NCI-H1930 (cell line): ENCODE measurements at regions not wholly inside any gene's neighbourhood (a gene's known extent, or its start where the extent isn't known, plus 50 kb on each side); places are given as distances from the start of the nearest gene placed in this dataset.

Source experiments
- DNase-seq, 2 experiments: peaks; one replicate each; lab custom pipeline; 2025; lab: John Stamatoyannopoulos, UW

DNA sequence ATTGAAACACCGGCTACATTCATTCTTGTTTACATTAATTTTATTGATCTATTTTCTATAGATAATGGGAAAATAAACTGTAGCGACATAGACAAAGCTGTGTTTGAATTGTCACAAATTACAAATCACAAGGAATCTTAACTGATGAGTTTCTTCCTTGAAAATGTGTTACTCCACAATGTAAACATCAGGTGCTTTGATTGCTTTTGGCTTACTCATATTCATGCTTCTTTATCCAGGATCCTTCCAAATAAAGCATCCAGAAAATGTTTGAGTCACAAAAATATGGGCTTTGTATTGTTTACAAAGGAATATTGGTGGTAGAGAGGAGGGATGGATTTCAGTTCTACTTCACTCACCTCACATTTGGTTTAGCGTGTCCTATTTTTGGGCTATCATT is 64.0 kb downstream of the BMP2 start:
- no peak for DNase-seq

DNA sequence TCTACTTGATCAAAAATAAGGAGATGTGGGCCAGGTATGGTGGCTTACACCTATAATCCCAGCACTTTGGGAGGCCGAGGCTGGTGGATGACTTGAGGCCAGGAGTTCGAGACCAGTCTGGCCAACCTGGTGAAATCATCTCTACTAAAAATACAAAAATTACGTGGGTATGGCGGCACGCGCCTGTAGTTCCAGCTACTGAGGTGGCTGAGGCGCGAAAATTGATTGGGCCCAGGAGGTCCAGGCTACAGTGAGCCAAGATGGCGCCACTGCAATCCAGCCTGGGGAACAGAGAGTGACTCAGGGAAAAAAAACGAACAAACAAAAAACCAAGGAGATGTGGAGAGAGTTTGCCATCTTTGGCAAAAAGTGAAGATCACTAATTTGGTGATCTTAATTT is 65.3 kb downstream of the BMP2 start:
- DNase-seq, result no peak

DNA sequence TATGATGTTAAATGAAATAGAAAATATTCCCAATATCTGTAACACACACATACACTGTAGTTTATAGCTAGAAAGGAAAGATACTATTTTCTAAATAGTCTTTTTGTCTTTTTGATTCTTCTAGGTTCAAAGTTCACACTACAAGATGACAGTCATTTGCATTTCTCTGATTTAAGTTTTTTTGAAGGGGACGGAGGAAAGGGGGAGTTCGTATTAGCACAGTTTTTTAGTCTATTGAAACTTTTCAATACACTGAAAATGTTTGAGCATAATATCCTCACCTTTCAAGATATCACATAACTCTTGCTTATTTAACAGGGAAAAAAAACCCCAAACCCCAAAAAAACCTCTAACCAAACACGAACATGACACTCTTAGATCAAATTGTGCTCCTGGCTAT is 68.1 kb downstream of the BMP2 start:
- no peak for DNase-seq

DNA sequence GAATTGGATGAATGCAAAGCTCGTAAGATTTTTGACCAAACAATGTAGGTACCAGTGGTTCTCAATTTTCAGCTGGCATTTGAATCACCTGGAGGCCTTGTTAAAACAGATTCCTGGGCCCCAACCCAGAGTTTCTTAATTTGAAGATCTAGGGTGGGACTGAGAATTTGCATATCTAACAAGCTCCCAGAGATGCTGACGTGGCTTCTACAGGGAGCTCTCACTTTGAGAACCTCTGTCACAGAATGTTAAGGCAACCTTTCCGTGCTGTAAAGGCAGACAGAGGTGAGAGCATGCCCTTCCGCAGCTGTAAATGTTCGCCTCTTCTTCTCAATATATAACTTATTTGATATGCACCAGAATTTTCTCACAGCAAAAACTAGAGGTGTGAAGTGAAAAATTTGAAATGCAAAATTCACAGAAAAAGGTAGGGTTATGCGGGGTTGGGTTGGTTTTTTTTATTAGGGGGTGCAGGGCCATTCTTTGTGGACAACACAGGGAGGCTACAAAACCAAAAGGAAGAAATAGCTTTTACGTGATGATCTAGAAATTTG is 69.4 kb downstream of the BMP2 start:
- no peak for DNase-seq

DNA sequence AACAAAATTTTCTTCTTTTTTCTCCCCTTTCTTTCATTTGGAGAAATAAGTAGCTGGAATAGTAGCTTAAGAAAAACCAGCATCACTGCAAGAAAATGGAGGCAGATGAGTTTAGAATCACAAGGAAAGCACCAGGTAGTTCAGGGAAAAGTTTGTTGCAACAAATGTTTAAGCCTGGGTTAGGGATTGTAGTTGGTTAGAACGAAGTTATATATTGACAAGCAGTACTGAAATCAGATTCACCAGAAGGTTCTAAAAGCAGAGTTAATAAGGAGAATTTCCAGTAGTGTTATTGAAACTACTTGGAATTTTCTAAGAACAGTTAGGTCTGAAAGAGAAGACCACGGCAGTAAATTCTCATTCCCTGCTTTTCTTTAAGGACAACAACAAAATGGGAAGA is 70.2 kb downstream of the BMP2 start:
- DNase-seq, result no peak

DNA sequence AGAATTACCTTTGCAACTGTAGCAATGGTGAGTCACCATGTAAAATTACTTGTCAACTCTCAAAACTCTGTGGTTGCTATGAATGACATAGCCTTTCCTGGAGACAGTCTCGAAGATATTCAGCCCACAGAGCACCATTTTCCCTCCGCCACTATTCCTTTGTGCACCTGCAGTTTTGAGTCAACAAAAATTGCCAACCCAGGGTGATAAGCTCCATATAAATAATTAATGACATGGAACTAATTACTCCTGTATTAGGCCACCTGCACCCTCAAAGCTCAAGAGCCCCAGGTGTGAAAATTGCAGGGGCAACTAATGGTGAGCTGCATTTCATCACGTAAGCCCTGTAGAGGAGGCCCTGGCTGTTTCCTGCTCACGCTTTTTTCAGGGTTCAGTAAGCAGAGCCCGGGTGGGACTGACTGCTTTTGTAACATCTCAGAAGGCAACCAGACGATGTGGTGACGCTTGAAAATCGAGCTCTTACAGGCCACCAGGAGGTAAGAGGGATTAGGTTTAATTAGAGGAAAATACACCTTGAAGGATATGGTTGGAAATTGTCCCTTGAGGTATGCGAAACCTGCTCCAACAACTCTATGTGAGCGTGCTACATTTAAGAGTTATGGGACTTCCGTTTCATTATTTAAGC is 70.8 kb downstream of the BMP2 start:
- no peak for DNase-seq

DNA sequence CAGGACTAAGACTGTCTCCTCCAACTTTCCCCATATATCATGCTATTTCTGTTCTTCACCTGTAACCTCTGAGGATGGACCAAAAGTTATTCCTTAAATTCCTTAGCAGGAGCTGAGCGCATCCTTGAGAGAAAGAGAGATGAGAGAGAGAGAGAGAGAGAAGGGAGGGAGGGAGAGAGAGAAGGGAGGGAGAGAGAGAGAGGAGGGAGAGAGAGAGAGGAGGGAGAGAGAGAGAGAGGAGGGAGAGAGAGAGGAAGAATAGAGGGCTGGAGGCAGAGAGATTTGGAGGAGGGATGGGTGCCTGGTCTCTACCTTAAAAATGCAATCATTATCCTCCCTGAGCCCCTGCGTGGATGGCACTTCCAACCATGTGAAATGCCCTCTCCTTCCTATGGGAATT is 73.6 kb downstream of the BMP2 start:
- DNase-seq, result no peak

DNA sequence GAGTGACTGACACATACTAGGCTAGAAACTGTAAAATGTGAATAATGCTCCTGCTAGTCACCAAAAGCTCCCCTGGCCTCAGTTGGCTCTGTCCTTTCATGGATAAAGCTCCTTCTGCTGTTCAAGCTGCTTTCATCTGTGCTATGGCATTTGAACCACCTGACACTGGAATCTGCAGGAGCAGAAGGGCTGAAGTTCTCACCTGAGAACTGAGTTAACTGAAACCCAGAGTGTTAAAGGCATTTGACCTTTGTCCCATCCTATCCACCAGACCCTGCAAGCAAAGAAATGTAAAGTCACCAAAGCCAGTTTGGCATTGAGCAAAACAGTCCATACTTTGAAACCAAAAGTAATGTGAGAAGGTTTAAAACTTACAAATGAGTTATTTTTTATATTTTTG is 77.7 kb downstream of the BMP2 start:
- DNase-seq, result no peak

DNA sequence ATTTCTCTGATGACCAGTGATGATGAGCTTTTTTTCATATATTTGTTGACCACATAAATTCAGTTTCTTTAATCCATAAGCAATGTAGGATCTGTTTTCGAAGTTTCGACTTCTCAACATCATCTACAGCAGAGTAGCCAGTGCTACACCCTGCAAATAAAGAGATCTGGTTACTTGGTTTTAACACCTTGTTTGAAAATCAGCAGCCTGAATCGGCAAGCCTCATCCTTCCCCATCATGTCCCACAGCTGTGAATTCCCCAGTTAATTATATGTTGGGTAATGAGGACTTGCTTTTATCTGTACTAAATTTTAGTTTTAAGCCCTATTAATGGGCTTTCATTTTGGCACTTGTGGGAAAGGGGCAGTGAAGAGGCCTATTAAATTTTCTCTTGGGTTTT is 80.6 kb downstream of the BMP2 start:
- DNase-seq, result no peak

DNA sequence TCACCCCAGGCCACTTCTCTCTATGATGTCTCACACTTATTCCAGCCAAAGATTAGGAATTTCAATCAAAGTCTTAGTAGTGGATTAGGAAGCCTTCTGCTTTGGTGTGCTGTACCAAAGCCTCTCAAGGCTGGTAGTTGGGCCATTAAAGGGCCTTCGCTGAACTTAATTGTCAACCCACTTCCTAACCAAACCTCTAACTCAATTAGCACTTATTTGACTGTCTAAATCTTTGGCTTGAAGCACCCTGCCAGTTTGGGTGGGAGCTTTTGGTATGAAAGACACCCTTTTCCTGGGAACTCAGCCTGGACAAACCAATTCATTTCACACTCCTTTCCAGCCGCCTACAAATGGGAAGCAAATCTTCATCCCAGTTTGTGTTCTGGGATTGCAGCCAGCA is 81.5 kb downstream of the BMP2 start:
- no peak for DNase-seq

DNA sequence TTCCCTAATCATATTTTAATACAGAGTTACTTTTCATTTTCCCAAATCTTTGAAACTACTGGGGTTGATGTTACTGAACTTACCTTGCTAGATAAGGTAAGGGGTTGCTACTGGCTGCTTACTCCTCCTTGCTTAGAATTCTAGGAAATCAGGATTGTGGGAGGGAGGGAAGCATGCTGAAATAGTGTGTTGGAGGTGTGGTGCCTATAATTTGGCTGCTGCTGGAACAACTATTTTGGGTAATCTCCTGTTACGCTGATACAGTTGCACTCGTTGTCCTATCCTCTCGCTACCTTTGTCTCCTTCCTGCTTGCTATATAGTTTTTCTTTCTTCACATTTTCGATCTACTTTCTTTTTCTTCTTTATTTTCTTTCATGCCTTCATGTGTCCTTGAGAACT is 83.7 kb downstream of the BMP2 start:
- DNase-seq, result no peak

DNA sequence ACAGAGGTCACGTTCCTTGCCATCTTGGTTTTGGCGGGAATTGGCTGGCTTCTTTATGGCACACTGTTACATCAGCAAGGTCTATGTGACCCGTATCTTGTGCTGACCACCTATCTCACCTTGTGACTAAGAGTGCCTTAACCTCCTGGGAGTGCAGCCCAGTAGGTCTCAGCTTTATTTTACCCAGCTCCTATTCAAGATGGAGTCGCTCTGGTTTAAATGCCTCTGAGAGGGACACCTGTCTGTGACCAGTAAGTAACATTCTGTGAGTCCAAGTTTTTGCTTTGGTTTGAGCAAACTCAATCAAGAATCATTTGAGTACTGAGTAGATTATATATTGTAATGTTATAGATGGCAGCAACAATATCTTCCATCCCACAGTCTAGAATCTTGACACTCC is 85.0 kb downstream of the BMP2 start:
- no peak for DNase-seq

DNA sequence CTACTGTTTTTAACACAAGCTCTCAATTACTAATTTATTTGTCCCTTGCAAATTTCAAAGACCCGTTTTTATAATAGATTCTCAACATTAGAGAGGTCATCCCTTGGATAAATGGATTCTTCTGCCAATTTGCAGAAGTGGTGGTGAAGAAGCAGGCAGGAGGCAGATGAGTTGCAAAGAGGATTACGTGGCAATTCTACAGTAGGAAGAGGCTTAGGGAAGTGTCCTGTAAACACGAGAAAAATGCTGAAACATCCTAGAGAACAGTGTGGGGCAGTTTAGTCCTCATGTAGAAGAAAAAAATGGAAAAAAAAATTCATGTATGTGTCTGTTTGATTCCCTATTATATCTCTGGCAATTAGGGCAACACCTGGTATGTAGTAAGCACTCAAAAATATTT is 87.6 kb downstream of the BMP2 start:
- no peak for DNase-seq

DNA sequence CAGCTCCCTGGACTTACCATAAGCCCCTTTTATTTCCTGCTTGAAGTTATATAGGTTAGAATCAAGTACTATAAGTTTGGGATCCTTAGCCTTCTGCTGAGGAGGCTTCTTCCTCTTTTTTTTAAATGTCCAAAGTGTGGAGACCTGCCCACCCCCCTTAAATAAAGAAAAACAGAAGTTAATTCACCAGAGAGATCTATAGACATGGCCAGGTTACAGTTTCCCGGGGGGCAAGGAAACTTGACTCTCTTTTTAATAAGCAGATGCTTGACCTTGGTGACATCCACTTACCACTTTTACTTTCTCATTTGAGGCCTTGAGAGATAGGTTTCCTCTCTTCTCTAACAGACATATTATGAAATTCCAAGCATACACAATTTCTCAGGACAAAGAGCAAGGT is 88.3 kb downstream of the BMP2 start:
- no peak for DNase-seq

DNA sequence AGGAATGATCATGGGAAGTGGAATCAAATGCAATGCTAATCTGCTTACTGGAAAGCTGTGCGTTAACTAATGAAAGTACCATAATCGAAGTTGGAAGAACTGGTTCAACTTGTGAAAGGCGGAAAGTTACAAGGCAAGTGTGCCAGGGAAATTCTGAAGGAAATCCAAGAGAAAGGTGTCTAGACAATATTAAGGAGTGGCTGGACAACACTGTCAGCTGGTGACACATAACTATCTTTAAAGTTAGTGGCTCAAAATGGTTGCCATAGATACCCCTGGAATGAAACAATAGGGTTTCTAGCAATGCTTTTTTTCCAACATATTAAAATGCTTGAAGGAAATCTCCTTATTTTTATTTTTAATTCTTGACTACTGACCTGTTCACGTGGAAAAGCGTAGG is 90.4 kb downstream of the BMP2 start:
- DNase-seq, result no peak

DNA sequence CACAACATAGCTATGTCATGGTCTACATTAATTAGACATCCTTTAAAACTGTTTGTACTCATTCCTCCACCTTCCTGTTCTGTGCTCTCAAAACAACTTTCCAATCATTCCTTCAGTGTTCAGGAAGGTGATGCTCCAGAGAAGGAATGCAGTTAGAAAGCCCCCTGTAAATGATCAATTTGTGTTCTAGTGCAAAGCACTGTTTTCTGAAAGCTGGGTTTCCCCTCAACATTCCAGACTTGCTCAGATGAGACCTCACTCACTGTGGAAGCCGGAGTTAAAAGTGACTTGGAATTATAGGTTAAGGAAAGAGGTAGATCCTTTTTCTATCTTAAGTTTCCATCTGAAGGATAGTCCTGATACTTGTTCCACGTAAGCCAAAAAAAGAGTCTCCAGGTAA is 95.9 kb downstream of the BMP2 start:
- DNase-seq, result no peak

DNA sequence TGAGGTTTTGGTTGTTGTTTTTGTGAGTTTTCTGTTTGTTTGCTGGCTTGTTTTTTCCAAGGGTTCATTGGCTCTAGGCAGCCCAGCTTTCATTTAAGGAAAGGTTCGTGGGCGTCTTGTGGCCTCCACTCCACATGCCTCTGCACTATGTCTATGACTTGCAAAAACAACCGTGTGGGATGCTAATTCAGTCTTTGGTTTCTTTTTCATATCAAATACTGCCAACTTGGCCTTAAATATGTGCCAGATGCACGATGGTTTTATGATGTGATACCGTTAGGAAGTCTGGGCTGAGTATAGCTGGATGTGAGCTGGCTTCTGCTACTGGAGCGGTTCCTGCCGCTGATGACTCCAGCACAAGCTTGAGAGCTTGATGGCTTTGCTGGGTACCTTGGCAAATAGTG is 96.3 kb downstream of the BMP2 start:
- DNase-seq, result no peak

DNA sequence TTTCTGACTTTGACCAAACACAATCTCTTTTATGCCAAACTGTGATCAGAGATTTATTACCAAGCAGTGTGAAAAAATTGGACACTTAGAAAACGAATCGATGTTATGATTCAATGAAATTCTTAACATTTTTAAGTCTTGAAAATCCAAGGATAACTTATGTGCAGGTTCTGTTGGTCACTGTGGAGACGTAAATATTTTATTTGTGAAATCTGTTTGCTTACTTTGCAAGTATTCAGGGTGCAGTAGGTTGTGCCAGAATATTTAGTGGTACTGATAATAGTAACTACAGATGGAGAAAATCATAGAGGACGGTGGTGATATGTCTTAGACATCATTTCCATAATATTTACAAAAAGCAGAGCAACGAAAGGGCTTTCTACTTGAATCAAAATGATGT is 97.3 kb downstream of the BMP2 start:
- no peak for DNase-seq

DNA sequence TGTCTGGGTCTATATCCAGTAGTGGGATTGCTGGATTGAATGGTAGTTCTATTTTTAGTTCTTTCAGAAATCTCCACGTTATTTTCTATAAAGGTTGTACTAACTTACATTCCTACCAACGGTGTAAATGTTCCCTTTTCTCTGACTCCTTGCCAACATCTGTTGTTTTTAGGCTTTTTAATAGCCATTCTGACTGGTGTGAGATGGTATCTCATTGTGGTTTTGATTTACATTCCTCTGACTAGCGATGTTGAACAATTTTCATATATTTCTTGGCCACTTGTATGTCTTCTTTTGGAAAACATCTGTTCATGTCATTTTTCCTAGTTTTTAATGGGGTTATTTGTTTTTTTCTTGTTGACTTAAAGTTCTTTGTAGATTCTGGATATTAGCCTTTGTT is 99.3 kb downstream of the BMP2 start:
- DNase-seq, result no peak

DNA sequence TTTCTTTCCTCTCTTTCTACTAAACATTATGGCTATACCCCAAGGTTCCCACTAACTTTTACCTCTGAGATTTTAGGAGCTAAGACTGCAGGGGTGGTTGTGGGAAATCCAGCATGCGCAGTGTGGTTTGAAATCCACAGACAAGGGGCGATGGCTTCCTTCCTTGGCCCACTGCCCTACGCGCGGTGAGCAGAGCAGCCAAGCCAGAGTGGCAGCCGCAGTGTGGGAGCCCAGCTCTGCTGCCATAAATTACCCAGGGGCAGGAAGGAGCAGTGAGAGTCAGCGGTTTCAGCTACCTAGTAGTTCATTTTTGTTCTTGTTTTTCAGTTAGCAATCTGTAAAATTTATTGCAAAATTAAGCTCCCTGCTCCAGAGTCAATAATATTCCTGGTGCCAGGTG is 101.4 kb downstream of the BMP2 start:
- no peak for DNase-seq

DNA sequence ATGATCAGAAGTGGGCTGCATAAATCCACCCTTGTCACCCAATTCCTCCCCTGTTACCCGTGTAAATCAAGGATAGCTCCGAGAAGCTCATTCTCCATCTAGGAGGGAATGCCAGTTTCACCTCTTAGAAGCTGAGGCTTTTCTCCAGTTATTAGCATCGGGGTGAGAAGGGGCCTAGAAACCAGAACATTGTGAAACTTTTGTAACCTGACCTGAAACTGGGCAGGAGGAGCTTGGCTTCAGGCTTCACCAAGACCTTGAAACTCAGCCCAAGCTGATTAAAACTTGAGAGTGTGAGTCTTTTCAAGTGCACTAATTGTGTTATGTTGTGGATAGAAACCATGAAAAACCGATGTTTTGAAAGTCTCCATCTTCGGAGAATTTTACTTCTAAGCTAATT is 103.1 kb downstream of the BMP2 start:
- DNase-seq, result no peak

DNA sequence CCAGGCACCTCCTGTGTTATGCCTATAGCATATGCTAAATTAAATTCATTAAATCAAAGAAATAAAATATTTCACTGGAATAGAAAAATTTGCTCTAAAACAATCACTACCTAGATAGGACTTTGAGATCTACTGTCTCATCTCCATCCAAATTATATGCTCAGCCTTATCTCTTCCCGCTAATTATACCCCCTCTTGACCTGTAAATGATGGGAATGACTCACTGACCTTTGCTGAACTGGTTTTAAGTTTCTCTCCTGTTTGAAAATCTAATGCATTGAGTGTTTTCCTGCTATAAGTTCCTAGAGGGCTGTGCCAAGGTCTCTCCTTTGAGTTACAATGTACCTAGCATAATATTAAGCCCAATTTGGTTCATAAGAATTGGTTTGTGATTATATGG is 110.1 kb downstream of the BMP2 start:
- no peak for DNase-seq

DNA sequence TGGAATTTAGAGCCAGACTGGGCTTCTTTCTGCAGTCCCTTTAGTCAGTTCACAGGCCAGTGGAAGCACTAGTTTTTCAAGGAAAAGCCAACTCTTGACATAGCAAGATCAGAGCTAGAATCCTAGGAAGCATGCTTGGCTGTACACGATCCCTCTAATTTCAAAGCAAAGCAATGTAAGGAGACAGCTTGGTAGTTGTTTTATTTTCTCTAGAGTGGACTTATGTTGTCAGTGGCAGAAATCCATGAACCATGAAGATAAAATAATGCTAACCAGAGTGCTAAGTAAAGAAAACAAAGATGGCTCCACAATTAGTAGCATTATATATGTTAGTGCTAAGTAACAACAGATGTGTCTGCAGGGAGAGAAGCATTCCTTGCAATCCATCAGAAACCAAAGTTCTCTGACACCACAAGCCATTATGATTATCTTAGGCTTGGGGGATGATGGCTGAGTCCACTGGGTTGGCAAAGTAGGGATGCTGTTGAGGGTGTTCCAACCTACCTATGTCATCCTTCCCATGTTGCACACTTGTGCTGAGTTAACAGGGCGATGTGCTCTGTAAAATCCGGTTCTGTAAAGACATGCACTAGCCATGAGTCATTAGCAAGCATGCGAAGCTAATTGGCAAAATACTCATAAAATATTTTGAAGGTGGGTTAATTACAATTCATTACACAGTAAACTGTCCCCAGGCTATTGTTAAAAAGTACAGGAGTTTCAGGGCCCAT is 115.2 kb downstream of the BMP2 start:
- no peak for DNase-seq

DNA sequence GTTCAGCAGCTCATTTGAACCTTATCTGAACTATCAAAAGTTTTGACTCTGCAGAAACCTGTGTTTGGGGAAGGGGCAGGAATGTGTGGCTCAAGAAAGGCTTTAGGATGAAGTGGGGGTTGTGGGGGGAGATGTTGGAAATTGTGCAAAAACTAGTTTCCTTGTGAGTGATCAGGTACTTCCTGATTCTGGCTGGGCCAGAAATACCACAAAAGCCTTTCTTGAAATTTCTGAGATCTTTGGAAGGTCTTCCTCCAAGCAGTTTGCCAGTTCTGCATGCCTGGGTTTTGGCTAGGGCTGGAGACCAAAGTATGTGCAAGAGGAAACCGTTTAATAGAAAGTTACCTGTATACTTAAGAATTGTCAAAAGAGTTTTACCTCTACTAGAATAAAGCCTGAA is 116.6 kb downstream of the BMP2 start:
- DNase-seq, result no peak
